Spleen (tissue), 7 donors: ENCODE measurements at regions not wholly inside any gene's neighbourhood (a gene's known extent, or its start where the extent isn't known, plus 50 kb on each side); places are given as distances from the start of the nearest gene placed in this dataset.

Source experiments
- CTCF ChIP-seq, 11 experiments: fragments of 200-600 bp in 7 of 11; fragments of 450-650 bp in 4 of 11; sonication (generic) in 4 of 11; IDR thresholded peaks in 8 of 11; conservative IDR thresholded peaks in 3 of 11; 1 replicate in 7 of 11; 2 replicates in 4 of 11; pipeline versions ENCODE4 v1.4.0 to v1.8.0; 2016 to 2021; ENCODE audit warnings: antibody characterized with exemption in 11 of 11, inconsistent platforms in 4 of 11, mild to moderate bottlenecking in 1 of 11
- POLR2AphosphoS5 ChIP-seq, 3 donors: sonication (generic); formaldehyde crosslinking; IDR thresholded peaks; one replicate each; pipeline ENCODE4 v1.5.1; 2017; ENCODE audit warnings: antibody characterized with exemption in 3 of 3
- donor health status: DM: no; HTN: no; CAD: no; lungs with moderate emphysema.
- donor health status: DM: no; HTN: no; CAD: no.
- donor health status: DM: no; HTN: no; CAD: no.

GRCh38 chr3:30227571-30228301, 378.7 kb upstream of the TGFBR2 start:
- TF ChIP-seq CTCF (IDR thresholded peaks at IDR 0.05 in 8 of 11, conservative IDR thresholded peaks at IDR 0.05 in 3 of 11) (no peak), POLR2AphosphoS5 (IDR thresholded peaks at IDR 0.05) (no peak)
